Mucosa of gallbladder (tissue), 1 donor: ENCODE measurements at regions not wholly inside any gene's neighbourhood (a gene's known extent, or its start where the extent isn't known, plus 50 kb on each side); places are given as distances from the start of the nearest gene placed in this dataset.

Experiments used
- DNase-seq: peaks from one replicate; pipeline ENCODE4 v3.0.0-alpha.2; 2020; ENCODE audit warnings: low spot score
- donor health status: DM: no; HTN: no; CAD: no.

DNA sequence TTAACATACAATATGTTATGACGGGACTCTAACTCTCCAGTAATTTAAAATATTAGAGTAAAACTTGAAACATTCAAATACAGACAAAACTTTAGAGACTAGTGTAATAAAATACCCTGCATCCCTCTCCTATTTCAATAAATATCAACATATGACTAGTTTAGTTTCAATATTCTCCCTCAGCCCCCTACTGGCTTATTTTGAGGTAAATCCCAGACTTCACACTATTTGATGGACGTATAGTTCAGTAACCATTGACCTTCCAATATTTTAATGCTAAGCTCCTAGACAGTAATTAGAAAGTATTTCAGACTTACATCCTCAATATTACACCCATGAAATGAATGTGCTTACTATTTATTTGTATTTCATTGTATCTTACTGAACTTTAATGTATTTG is 180.7 kb upstream of the STARD13 start:
- no peak for DNase-seq

DNA sequence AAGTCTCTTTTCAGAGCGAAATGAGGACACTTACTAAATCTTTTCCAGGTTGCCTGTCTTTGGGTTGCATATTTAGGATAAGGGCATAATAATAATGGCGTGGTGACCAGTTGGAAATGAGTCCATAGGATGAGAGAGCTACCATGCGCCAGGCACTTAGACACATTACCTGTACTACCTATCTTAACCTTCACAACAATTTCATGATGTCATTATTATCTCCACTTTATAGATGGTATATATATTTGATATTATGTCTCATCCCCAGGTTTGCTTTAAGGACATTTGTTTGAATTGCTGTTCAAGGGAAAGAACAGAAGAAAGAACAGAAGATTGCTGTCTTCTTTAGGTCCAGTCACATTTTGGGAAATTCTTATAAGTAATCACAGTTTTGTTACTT is 182.0 kb upstream of the STARD13 start:
- no peak for DNase-seq

DNA sequence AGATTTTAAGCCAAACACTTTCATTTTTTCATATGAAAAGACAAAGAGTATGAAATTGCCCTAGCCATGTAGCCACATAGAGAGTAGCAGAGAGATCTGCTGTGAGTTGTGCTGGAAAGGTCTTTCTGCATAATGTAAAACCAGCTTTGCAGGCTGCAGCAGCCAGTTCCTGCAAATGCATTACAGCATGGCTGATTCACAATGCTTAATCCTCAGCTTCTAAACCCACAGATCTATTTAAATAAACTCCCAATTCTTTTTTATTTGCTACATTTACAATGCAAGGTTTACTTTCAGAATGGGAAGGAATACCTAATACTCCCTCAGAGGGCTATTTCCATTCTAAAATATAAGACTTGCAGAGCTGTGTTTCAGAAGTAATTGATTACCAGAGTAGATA is 185.6 kb upstream of the STARD13 start:
- no peak for DNase-seq

DNA sequence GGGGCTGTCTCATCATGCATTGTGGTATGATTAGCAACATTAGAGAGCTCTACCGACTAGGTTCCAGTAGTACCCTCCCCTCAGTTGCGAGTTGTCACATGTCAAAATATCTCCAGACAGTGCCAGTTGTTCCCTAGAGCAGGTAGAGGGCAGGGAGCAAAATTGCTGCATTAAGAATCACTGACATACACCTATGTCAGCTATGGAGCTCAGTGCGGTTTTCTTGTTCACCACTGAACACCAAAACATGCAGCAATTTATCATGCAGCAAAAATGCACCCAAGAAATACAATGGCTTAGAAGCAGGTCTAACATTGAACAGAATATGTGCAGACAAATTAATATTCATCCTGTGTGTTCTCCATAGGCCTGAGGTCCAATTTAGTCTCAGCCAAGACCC is 186.9 kb upstream of the STARD13 start:
- DNase-seq: no peak

DNA sequence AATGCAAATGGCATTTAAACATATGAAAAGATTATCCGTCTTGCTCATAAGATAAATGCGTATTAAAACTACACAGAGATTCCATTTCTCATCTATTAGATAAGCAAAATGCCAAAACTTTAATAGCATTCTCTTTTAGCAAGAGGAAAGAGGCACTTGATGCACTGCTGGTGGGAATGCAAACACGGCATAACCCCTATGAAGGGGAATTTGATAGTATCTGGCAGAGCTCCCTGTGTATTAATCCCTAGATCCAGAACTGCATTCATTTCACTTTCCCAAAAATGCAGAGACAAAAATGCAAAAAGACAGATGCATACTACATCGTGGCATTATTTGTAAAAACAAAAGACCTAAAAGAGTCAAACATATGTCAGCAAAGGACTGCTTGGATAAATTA is 193.6 kb upstream of the STARD13 start:
- DNase-seq: no peak

DNA sequence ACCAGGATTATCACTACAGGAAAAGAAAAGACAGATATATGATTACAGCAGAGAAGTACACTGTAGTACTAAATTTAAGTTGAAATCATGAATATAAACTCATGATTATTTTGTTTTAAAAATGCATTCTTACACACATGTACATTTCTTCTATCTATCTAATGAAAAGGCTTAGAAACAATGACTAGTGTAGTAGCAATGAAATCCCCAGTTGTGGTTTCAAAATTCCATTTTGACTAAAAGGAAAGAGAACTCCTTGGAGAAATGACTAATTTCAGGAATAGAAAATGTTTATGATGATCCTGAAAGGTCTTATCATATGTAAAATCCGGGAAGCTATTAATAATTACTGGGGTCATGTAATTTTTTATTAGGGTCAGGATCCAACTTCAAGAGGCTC is 195.0 kb upstream of the STARD13 start:
- DNase-seq: no peak

DNA sequence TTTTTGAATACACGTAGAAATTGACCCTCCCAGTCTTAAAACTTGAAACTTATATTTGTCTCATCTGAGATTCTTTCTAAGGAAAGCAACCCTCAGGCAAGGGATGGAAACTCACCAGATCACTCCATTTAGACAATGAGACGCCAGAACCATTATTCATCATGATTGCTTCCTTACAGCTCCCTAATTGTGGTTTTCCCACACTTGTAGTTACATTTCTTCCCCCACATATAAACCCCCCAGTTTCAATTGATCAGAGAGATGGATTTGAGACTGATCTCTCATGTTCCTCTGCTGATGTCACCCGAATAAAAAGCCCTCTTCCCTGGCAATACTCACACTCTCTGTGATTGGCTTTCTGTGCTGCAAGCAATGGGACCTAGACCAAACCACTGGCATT is 197.9 kb upstream of the STARD13 start:
- no peak for DNase-seq

DNA sequence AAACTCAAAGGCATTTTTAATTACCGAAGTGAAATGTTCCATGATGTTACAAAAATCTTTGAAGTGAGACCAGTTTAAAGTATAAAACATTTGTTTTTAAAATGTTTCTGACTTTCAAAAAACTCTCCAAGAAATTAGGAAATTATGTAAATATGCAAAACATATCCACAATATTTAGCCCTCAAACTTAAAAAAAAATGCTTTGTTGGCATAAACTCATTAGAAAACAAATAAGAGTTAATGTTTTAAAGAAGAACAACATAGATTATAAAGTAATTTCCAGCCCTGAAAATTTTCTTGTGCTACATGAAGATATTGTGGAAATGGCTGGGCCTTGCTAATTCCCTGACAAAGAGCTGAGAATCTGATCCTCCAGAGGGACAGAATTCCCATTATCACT is 199.7 kb upstream of the STARD13 start:
- DNase-seq: no peak

DNA sequence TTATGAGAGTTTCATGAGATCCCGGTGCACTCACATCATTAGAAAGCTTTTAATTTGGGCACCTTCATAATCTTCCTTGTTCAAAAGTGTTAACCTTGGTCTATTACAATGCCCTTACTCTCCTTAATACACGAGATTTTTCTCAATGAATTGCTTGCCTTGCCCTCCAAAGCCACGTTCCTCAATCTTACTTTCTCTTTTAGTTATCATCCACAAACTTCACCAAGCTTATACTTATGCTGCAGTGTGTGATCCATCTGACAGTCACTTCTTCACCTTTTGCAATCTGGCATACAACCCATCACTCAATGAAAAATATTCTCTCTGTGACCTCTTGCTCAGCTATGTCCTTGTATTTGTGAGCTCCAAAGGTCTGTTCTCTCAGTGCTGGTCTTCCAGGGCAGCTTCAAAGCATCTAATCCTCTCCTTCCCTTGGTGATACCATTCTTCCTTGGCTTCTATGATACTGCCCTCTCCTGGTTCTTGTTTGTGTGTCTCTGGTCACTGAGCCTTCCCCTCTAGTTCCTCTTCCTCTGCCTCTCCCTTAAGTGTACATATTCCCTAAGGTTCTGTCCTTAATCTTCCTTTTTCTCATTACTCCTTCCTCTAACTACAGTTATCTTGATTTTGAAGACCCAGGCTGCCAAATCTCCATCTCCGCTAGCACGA is 202.2 kb upstream of the STARD13 start:
- no peak for DNase-seq

DNA sequence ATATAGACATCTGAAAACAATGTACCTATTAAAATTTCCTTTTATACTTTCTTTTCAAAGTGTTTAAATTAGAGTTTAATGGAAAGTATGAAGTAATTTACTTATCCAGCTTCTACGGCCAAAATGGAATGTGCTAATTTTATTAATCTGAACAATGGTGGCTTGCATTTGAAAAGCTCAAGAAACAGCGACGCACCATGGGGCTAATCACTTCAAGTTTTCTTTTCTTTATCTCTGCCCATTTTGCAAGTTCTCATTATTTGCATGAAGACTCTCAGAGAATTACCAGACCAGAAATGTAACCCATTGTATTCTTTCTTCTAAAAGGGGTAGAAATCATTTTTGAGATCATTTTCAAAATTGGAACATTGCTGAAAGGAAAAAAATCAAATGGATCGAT is 204.0 kb upstream of the STARD13 start:
- DNase-seq: no peak

DNA sequence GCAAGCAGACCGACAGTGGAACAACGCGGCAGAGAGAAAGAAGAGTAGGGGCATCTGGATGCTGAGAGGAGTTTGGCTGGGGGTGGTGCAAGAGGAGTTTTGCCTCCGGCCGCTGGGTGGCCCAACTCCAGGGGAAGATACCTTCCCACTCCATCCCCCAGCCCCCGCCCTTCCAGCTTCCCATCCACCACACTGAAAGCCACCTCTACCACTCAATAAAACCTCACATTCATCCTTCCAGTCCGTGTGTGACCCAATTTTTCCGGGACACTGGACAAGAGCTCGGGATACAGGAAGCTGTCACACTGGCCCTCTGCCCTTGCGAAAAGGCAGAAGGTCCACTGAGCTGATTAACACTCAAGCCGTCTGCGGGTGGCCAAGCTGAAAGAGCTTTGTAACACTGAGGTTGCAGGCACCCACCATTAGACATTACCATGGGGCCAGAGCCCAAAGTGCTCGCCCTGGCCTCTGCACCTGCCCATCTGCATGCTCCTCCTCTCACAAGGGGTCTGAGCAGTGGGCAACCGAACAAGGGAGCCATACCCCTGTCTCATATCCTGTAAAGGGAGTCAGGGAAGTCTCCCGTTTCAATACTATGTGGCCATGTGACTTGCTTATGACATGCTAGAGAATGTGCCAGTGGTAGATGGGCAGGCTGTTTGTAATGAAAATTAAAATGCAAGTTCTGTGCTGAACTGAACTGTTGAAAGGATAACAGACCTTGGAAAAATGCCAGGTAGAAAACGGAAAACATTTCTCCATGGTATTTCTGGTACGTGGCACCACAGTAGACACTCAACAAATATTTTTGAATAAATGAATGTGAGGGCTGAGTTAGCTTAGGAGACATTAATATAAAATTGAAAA is 205.1 kb upstream of the STARD13 start:
- DNase-seq: no peak

DNA sequence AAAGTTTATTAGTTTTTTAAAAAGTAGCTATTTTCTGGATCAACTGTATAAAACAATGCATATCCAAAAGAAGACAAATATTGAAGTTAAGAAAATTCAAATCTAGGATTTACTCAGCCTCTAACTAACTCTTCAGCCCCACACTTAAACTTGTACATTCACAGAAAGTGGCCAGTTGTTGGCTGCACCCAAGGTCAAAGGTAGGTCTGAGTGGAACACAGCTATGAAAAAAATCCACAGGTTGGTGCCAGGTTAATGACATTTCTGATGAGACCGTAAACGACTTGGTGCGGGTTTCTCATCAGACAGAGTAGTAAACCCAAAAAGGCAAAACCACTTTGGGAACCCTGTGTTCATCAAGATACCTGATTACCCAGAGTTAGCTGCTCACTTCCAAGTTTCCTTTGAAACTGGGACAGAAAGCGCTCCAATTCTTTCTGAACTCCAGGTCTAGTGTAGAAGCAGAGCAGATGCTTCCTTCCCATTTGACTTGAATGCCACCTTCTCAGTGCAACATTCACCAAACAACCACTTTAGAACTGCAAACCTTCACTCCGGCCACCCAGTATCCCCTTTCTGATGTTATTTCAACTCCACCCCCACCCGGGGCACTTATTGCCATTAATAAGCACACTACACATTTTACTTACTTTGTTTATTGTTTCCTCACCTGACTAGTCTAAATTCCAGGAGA is 208.3 kb upstream of the STARD13 start:
- no peak for DNase-seq

DNA sequence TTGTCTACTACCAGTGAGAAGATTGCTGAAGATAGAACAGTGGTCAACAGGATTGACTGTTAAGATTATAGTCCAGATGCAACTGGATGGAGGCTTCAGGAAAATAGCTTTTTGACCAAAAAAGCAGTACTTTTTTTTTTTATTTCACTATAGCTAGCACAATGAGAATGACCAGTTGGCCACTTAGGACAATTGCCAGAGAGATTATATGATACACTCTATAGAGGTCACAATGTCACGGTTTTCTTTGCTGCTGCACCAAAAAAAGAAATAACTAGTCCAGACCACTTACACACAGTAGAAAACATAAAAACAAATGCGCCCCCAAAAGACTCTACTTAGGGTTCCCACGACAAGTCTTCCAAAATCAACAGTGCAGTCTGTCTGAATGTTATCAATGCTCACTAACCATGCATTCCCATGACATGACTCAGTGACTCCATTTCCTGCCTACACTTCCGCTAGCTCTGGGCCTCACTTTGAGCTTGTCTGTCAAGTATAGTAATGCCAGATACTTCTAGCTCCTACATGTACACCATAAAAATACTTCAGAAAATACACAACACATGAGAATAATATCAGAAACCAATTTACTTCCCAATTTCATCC is 209.1 kb upstream of the STARD13 start:
- DNase-seq: no peak

DNA sequence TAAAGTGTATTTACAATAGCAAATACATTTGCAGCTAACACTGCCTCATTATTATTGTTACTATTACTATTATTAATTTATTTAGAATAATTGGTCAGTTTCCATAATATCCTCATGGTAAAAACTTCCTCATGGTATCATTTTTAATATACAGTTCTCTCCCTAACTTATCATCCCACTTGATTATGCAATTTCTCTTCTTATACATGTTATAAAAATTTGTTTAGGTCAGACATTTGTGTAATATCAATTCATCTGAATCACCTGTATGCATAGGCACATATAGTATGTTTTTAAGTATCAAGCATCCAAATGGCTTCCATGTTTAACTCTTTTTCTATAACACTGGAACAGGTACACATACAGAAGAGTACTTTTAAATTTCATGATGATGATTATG is 210.8 kb upstream of the STARD13 start:
- DNase-seq: no peak

DNA sequence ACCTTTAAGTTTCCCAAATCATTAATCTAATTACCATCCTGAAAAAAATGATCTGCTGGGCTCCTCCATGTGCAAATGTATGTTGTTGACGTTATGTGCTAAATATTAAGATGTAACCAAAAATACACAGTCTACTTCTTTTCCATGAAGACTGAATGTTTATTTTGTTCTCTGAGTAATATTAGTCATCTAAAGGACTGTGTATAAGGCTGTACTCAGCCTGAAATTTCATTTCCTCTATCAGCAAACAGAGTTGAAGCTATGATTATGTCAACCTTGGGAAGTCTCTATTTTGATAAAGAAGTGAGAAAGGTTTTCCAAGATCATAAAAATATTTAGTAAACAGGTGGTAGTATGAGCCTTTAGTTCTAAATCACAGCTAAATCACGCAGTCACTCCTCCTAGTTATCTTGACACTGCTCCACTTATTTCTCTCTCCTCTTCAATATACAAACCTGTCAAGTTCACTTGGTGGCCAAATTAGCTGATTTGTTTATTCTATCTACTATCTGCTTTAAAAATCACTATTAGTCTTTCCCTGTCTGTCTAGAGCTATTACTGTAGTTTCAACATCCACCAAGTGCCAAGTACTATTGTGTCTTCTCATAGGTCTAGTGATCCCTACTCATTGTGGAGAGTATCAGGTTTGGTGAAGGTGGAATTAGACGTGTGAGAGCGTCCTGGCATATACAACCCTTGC is 211.7 kb upstream of the STARD13 start:
- DNase-seq: no peak

DNA sequence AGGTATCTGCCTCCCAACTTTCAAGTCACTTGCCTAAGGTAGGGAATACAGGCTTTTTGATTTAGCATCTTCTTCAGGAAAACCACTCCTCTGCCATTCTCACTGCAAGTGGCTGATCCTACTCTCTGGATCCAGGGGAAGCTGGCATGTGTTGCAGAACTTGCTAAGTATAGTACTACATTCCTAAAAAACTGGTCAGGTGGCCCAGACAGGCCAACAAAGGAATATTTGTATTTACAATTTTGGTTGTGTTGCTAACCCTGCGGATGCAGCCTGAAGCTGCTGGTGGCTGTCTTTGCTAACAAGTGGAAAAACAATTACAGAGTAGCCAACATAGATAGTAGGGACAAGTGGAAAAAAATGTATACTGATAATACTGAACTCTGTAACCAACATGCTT is 222.5 kb upstream of the STARD13 start:
- no peak for DNase-seq

DNA sequence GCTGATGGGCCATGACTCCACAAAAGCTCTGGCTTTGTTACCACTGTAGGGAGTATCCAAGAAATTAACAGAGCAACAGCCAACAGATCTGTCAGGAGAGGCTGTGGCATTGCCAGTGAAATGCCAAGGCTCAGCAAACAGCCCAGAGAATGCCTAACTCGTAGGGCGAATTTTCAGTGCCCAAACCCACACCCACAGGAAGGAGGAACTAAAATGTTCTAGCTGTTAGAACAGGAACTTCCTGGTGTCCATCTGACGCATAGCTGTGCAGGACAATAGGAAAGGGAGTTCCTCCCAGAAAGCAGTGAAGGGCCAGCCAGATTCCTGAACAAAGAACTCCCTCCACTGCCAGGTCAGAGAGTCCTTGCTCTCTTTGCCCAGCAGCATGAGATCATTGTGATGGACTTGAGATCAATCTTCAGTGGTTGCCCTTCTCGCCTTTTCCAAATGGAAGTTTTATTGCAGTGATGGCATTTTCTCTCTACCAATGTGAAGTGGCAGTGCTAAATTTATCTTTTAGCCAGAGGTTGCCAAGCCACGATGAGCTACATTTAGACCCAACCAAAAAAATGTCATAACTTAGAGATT is 224.2 kb upstream of the STARD13 start:
- peak; percentile 46 for DNase-seq

DNA sequence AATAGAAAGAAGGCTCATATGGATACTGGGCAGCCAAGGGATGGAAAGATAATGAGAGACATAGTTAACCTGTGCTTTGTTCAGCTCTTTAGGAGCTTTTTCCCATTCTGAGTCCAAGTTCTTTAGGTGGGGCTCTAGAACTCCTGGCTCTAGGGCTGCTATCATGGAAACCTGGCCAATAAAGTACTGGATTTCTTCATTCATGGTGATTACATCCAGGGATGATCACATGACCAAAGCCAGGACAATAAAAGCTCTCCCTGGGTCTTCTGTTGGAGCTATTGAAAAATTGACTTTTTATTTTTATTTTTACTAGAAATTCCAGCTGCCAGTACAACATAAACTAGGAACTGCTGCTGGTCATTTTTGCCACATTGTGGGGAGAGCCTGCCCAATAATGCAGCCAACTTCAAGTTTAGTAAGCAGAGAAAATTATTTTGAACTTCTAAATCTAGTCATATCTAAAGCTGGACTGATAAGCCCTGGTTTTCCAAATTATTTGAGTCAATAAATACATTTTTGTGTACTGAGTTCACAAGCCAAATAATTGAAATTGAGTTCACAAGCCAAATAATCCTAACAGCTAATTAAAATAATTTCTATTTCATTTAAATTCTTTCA is 224.9 kb upstream of the STARD13 start:
- DNase-seq: no peak

DNA sequence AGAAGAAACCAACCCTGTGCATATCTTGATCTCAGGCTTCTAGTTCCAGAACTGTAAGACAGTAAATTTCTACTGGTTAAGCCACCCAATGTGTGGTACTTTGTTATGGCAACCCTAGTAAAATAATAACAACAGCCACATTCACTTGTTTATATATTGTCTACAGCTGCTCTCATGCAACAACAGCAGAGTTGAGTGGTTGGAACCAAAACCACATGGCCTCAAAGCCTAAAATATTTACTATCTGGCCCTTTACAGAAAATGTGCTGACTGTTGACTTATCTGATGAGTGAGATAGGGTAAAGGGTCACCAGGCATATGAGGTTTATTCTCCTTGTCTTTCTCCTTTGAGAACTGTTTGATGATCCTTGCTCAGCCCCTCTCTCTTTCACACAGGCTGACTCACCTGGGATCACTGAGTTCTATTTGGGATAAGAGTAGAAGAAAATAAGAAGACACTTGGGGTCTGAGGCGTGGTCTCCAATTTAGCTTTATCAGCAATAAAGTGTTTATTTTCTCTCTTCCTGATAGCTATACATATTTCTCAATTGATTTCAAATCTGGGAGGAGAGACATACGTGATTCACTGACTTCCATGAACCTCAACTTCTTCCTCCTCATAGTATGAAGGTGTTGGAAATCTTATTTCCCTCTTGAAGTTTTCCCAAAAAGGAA is 227.5 kb upstream of the STARD13 start:
- no peak for DNase-seq

DNA sequence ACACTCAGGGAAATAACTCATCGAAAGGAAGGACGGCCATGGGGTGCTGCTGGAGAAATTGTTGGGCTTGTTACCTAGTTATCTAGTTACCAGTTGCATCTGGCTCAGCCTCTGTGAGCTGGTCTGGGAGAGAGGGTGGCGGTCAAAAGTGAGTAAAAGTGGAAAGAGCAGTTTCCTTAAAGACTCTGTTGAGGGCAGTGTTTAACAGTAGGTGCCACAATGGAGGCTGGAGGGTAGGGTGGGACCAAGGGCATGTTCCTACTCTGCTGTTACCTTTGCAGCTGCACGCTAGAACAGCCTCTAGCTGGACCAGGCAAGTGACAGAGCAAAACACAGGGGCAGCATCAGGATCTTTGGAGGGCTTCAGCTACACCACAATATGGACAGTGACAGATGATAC is 228.8 kb upstream of the STARD13 start:
- no peak for DNase-seq
